ENCODE measurements at regions not wholly inside any gene's neighbourhood (a gene's known extent, or its start where the extent isn't known, plus 50 kb on each side); places are given as distances from the start of the nearest gene placed in this dataset.

DNA sequence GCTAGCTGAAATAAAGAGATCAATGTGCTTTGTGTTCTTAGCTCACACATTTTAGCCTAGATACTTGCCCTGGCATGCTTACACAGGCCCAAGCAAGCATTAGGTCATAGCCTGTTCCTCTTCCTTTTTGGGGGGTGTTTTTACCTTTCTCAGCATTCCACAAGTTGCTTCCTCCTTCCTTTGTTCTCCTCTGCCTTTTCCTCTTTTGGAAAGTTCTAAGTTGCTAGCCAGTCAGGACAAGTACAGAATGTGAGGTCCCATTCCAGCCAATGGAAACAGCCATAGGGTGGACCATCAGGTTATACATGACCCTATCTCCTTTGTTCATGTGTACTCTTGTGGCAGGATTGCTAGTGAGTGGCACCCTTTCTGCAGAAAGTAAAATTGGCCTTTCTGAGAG lies 154.9 kb downstream of the RASSF9 start:
- CTCF ChIA-PET: no interaction called here
- no peak overlapping the region for H3K4me3 ChIP-seq
- POLR2A ChIA-PET: no interaction called here
- TF ChIP-seq POLR2A (IDR thresholded peaks at IDR 0.05; ENCODE audit: low read length) (no peak), KDM5A (IDR thresholded peaks at IDR 0.05) (no peak), CBX2 (IDR thresholded peaks at IDR 0.05; ENCODE audit: borderline replicate concordance, low read depth) (no peak), GATA3 (IDR thresholded peaks at IDR 0.05; ENCODE audit: borderline replicate concordance) (no peak), CBX8 (IDR thresholded peaks at IDR 0.05) (no peak), ESRRA (IDR thresholded peaks at IDR 0.05; ENCODE audit: borderline replicate concordance, low read length) (no peak), HOXB13 (CRISPR knock-in tag; IDR thresholded peaks at IDR 0.05; ENCODE audit: low read depth) (no peak), NFE2L2 (conservative IDR thresholded peaks at IDR 0.05; ENCODE audit: low read length) (no peak), RAD21 (conservative IDR thresholded peaks at IDR 0.05 in 1 of 2, IDR thresholded peaks at IDR 0.05 in 1 of 2) (no peak), SMC3 (IDR thresholded peaks at IDR 0.05) (no peak)
- TF ChIP-seq, protein P1, sequence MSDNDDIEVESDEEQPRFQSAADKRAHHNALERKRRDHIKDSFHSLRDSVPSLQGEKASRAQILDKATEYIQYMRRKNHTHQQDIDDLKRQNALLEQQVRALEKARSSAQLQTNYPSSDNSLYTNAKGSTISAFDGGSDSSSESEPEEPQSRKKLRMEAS (IDR thresholded peaks at IDR 0.05): no peak
- TF ChIP-seq, protein P2, sequence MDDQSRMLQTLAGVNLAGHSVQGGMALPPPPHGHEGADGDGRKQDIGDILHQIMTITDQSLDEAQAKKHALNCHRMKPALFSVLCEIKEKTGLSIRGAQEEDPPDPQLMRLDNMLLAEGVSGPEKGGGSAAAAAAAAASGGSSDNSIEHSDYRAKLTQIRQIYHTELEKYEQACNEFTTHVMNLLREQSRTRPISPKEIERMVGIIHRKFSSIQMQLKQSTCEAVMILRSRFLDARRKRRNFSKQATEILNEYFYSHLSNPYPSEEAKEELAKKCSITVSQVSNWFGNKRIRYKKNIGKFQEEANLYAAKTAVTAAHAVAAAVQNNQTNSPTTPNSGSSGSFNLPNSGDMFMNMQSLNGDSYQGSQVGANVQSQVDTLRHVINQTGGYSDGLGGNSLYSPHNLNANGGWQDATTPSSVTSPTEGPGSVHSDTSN (IDR thresholded peaks at IDR 0.05): no peak
- TF ChIP-seq, protein P3, sequence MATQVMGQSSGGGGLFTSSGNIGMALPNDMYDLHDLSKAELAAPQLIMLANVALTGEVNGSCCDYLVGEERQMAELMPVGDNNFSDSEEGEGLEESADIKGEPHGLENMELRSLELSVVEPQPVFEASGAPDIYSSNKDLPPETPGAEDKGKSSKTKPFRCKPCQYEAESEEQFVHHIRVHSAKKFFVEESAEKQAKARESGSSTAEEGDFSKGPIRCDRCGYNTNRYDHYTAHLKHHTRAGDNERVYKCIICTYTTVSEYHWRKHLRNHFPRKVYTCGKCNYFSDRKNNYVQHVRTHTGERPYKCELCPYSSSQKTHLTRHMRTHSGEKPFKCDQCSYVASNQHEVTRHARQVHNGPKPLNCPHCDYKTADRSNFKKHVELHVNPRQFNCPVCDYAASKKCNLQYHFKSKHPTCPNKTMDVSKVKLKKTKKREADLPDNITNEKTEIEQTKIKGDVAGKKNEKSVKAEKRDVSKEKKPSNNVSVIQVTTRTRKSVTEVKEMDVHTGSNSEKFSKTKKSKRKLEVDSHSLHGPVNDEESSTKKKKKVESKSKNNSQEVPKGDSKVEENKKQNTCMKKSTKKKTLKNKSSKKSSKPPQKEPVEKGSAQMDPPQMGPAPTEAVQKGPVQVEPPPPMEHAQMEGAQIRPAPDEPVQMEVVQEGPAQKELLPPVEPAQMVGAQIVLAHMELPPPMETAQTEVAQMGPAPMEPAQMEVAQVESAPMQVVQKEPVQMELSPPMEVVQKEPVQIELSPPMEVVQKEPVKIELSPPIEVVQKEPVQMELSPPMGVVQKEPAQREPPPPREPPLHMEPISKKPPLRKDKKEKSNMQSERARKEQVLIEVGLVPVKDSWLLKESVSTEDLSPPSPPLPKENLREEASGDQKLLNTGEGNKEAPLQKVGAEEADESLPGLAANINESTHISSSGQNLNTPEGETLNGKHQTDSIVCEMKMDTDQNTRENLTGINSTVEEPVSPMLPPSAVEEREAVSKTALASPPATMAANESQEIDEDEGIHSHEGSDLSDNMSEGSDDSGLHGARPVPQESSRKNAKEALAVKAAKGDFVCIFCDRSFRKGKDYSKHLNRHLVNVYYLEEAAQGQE (IDR thresholded peaks at IDR 0.05): no peak
- no peaks in the 10 kb centered on the region for H3K4me1 ChIP-seq
- ATAC-seq (no peak), DNase-seq (ENCODE audit: low read depth in 1 of 2, low spot score in 1 of 2) (no peak), FAIRE-seq (no peak)
- H3K9me3 ChIP-seq: no peaks in the 10 kb centered on the region
- H3K4me2 ChIP-seq: no peak overlapping the region
- H3K27ac ChIP-seq: no peak overlapping the region

DNA sequence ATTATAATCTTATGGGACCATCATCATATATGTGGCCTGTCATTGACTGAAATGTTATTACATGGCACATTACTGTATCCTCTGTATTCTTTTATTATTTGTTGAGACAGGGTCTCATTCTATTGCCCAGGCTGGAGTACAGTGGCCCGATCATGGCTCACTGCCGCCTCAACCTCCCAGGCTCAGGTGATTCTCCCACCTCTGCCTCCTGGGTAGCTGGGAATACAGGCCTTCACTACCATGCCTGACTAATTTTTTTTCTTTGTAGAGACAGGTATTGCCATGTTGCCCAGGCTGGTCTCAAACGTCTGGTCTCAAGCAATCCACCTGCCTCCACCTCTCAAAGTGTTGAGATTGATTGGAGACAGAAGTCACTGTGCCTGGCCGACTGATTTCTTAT lies 153.2 kb downstream of the RASSF9 start:
- TF ChIP-seq NFE2L2 (conservative IDR thresholded peaks at IDR 0.05; ENCODE audit: low read length) (no peak), HOXB5 (CRISPR knock-in tag; IDR thresholded peaks at IDR 0.05) (no peak), RAD21 (conservative IDR thresholded peaks at IDR 0.05 in 1 of 2, IDR thresholded peaks at IDR 0.05 in 1 of 2) (no peak)
- TF ChIP-seq, protein P4, sequence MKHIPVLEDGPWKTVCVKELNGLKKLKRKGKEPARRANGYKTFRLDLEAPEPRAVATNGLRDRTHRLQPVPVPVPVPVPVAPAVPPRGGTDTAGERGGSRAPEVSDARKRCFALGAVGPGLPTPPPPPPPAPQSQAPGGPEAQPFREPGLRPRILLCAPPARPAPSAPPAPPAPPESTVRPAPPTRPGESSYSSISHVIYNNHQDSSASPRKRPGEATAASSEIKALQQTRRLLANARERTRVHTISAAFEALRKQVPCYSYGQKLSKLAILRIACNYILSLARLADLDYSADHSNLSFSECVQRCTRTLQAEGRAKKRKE (CRISPR knock-in tag; IDR thresholded peaks at IDR 0.05; ENCODE audit: low read depth): no peak

DNA sequence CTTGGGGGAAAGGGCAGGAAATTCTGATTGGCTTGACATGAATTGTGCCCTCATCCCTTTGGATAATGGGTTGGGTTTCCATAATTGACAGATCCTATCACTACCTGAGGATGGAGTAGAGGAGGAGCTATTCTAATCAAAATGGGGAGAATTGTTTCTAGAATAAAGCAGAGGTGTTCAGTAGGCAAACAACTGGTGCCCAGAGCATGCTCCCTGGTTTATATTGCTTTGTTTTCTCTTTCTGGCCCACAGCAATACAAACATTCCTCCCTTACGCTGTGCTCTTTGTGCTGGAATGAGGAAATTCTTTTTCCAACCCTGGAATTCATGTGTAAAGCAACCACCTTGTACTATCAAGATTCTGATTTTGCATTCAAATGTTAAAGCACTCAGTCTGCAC lies 147.4 kb downstream of the RASSF9 start:
- DNase-seq (ENCODE audit: low read depth in 1 of 2, low spot score in 1 of 2): peak in 1 of 2 experiments; percentile 27
- Histone ChIP-seq H3K4me2 (no peak overlapping the region), H3K27ac (no peak overlapping the region), H3K4me3 (no peak overlapping the region), H3K9me3 (no peaks in the 10 kb centered on the region), H3K4me1 (no peaks in the 10 kb centered on the region)
- ATAC-seq: peak in 1 of 2 experiments; percentile 39; a peak in 3 of 6 replicates
- ChIA-PET CTCF (no interaction called here), POLR2A (no interaction called here)
- TF ChIP-seq FOSB (CRISPR knock-in tag; IDR thresholded peaks at IDR 0.05) (no peak), CEBPB (IDR thresholded peaks at IDR 0.05) (no peak), HOXB13 (CRISPR knock-in tag; IDR thresholded peaks at IDR 0.05; ENCODE audit: low read depth) (no peak), HOXB5 (CRISPR knock-in tag; IDR thresholded peaks at IDR 0.05) (no peak), RCOR1 (IDR thresholded peaks at IDR 0.05; ENCODE audit: low read depth, low read length) (no peak), EHMT2 (IDR thresholded peaks at IDR 0.05; ENCODE audit: low read depth) (no peak)
- TF ChIP-seq, protein P5, sequence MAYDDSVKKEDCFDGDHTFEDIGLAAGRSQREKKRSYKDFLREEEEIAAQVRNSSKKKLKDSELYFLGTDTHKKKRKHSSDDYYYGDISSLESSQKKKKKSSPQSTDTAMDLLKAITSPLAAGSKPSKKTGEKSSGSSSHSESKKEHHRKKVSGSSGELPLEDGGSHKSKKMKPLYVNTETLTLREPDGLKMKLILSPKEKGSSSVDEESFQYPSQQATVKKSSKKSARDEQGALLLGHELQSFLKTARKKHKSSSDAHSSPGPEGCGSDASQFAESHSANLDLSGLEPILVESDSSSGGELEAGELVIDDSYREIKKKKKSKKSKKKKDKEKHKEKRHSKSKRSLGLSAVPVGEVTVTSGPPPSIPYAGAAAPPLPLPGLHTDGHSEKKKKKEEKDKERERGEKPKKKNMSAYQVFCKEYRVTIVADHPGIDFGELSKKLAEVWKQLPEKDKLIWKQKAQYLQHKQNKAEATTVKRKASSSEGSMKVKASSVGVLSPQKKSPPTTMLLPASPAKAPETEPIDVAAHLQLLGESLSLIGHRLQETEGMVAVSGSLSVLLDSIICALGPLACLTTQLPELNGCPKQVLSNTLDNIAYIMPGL (CRISPR knock-in tag; IDR thresholded peaks at IDR 0.05; ENCODE audit: borderline replicate concordance): no peak
- WGBS (ENCODE audit: missing lambda C conversion rate): 7% methylated on average over 1 of the region's 1 CpG
- FAIRE-seq: no peak

More for the DNA sequence above, 153.2 kb downstream of the RASSF9 start:
- 65% methylated on average over 4 of the region's 4 CpGs for WGBS (ENCODE audit: missing lambda C conversion rate)
- FAIRE-seq: no peak
- H3K4me2 ChIP-seq: no peak overlapping the region
- no peak for ATAC-seq
- no peaks in the 10 kb centered on the region for H3K9me3 ChIP-seq
- H3K4me1 ChIP-seq: no peaks in the 10 kb centered on the region
- H3K4me3 ChIP-seq: no peak overlapping the region
- POLR2A ChIA-PET: no interaction called here
- no peak overlapping the region for H3K27ac ChIP-seq
- CTCF ChIA-PET: interaction anchor here (1.1 to 1.5 kb wide), 2 partner anchors 10 to 107 kb away, joined by 3 read pairs; no protein-coding TSS in a partner anchor
- DNase-seq (ENCODE audit: low read depth in 1 of 2, low spot score in 1 of 2): no peak
